ENCODE measurements at regions not wholly inside any gene's neighbourhood (a gene's known extent, or its start where the extent isn't known, plus 50 kb on each side); places are given as distances from the start of the nearest gene placed in this dataset.

DNA sequence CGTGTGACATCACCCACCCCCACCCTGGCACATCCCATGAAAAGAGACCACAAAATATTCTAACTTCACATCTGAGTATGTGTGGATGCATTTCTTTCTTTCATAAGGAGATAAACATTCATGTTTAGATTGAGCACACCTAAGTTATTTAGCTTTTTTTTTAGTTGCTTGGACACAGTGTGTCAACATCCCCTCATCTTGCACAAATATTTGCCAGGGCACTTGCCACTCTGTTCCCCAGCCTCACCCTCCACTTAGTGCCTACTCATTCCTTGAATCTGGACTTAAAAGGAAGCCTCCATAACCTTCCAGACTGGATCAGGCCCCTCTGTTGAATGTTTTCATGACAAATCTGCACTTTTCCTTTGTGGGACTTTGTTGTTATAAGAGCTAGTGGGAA lies 338.9 kb upstream of the IGFBP3 start:
- no peaks in the 10 kb centered on the region for H3K4me1 ChIP-seq
- no peaks in the 10 kb centered on the region for H3K9me3 ChIP-seq
- H3K4me3 ChIP-seq, result no peak overlapping the region
- no peak for TF ChIP-seq POLR2A (IDR thresholded peaks at IDR 0.05)
- H3K27ac ChIP-seq, result no peak overlapping the region
- H3K27me3 ChIP-seq, result no peaks in the 10 kb centered on the region
- 39 to 90% methylated on average over 1 of the region's 1 CpG for WGBS, 2 donors
- intact Hi-C loops (cut with DNase I; ENCODE audit: low total_unique reads), result no loop called here
- DNase-seq, result no peak
- no peaks in the 10 kb centered on the region for H3K36me3 ChIP-seq (ENCODE audit: low read depth, missing control alignments)

DNA sequence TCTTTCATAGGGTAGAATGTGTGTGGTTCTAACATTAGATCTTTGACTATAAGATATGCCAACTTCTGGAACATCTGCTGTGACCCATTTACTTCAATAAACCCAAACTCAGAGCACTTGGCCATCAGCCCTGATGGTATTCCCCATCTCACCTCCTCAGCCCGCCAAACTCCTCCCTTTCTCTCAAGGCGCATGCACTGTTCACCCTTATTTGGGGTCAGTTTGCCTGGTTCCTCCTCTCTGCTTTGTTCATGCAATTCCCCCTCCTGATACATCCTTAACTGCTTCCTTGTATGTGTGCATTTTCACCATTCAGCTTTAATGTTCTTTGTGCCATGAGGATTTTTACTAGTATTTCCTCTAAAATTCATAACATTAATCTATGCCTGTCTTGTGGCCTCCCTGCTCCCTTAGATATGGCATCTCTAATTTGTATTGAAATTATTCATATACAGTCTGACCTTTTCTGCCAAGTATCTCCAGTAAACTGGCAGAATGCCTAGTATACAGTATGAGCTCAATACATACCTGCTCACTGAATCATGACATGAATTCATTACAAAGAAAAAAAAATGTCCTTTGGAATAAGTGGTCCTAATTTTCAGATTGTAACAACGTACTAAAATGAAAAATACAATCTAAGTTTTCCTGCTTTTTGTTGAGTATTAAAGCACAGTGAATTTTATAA lies 336.8 kb upstream of the IGFBP3 start:
- Histone ChIP-seq H3K4me3 (no peak overlapping the region), H3K9me3 (no peaks in the 10 kb centered on the region), H3K27ac (no peak overlapping the region), H3K36me3 (ENCODE audit: low read depth, missing control alignments) (no peaks in the 10 kb centered on the region), H3K4me1 (no peaks in the 10 kb centered on the region), H3K27me3 (no peaks in the 10 kb centered on the region)
- no peak for DNase-seq
- 84 to 88% methylated on average over 3 of the region's 3 CpGs for WGBS, 2 donors
- TF ChIP-seq, protein P1, sequence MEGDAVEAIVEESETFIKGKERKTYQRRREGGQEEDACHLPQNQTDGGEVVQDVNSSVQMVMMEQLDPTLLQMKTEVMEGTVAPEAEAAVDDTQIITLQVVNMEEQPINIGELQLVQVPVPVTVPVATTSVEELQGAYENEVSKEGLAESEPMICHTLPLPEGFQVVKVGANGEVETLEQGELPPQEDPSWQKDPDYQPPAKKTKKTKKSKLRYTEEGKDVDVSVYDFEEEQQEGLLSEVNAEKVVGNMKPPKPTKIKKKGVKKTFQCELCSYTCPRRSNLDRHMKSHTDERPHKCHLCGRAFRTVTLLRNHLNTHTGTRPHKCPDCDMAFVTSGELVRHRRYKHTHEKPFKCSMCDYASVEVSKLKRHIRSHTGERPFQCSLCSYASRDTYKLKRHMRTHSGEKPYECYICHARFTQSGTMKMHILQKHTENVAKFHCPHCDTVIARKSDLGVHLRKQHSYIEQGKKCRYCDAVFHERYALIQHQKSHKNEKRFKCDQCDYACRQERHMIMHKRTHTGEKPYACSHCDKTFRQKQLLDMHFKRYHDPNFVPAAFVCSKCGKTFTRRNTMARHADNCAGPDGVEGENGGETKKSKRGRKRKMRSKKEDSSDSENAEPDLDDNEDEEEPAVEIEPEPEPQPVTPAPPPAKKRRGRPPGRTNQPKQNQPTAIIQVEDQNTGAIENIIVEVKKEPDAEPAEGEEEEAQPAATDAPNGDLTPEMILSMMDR (IDR thresholded peaks at IDR 0.05), result no peak
- intact Hi-C loops (cut with DNase I; ENCODE audit: low total_unique reads), result no loop called here

DNA sequence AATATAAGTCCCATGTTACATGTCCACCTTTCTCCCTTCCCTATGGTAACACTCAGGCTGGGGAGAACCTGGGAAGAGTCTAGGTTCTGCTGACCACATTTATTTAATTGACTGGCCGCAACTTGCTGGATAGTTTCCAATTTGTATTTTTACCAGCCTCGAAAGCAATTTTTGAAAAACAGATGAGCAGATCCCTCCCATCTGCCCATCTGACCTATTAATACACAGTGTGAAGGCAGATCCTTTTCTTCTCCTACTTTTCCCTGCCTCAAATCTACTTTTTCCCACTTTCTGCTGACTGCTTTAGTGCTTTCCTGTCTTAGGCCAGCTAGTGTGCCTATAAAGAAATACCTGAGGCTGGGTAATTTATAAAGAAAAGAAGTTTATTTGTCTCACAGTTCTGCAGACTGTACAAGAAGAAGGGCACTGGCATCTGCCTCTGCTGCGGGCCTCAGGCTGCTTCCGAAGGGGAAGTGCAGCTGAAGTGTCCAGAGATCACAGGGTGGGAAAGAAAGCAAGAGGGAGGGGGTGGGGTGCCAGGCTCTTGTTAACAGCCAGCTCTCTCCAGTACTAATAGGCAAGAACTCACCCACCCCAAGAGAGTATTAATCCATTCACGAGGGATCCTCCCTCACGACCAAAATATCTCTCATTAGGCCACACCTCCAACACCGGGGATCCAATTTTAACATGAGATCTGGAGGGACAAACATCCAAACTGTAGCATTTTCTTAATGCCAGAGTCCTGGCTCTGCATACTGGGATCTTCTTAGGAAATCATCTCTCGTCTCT lies 336.0 kb upstream of the IGFBP3 start:
- intact Hi-C loops (cut with DNase I; ENCODE audit: low total_unique reads), result no loop called here
- TF ChIP-seq, protein P1 (IDR thresholded peaks at IDR 0.05), result no peak
- TF ChIP-seq POLR2A (IDR thresholded peaks at IDR 0.05), result no peak
- no peak for DNase-seq

DNA sequence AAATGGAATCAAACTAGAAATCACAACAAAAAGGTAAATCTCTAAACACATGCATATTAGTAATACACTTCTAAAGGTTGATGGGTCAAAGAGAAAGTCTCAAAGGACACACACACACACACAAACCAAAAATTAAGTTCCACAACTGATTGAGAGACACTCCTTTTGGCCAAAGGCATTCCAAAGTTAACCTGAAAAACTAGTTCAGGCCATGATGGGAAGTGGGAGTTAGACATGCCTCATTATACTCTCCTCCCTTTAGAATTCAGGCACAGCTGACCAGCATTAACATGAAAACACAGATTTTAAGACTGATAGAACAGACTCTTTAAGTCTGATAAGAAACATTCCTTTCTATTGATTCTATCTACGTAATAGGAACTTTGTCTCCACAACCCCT lies 332.4 kb upstream of the IGFBP3 start:
- Histone ChIP-seq H3K27ac (no peak overlapping the region), H3K9me3 (no peaks in the 10 kb centered on the region), H3K4me1 (no peaks in the 10 kb centered on the region), H3K36me3 (ENCODE audit: low read depth, missing control alignments) (no peaks in the 10 kb centered on the region), H3K27me3 (no peaks in the 10 kb centered on the region), H3K4me3 (no peak overlapping the region)
- no peak for TF ChIP-seq POLR2A (IDR thresholded peaks at IDR 0.05)
- TF ChIP-seq, protein P1 (IDR thresholded peaks at IDR 0.05), result no peak
- intact Hi-C loops (cut with DNase I; ENCODE audit: low total_unique reads), result no loop called here
- WGBS, 2 donors, result 92 to 97% methylated on average over 1 of the region's 1 CpG
- no peak for DNase-seq

More for the DNA sequence above, 336.0 kb upstream of the IGFBP3 start:
- H3K36me3 ChIP-seq (ENCODE audit: low read depth, missing control alignments), result no peaks in the 10 kb centered on the region
- H3K4me1 ChIP-seq, result no peaks in the 10 kb centered on the region
- 66 to 76% methylated on average over 8 of the region's 8 CpGs for WGBS, 2 donors
- no peak overlapping the region for H3K4me3 ChIP-seq
- no peaks in the 10 kb centered on the region for H3K27me3 ChIP-seq
- H3K9me3 ChIP-seq, result no peaks in the 10 kb centered on the region
- H3K27ac ChIP-seq, result no peak overlapping the region

DNA sequence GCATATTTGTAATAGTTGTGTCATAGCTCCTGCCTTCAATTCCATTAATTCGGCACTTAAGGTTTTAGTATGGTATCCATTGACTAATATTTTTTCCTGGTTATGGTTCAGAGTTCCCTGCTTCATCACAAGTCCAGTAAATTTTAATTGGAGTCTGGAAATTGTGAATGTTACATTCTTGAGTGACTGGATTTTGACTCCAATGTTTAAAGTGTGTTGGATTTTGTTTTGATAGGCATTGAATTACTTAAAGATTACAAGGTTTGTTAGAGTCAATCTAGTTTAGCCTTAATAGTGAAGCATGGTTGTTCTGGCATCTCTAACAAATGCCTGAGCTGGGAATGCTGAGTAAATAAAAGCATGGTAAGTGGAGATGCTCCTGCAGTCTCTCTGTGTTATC lies 326.6 kb upstream of the IGFBP3 start:
- intact Hi-C loops (cut with DNase I; ENCODE audit: low total_unique reads), result no loop called here
- no peak for TF ChIP-seq POLR2A (IDR thresholded peaks at IDR 0.05)
- no peak overlapping the region for H3K27ac ChIP-seq
- no peaks in the 10 kb centered on the region for H3K36me3 ChIP-seq (ENCODE audit: low read depth, missing control alignments)
- DNase-seq, result no peak
- no peak overlapping the region for H3K4me3 ChIP-seq
- no peaks in the 10 kb centered on the region for H3K4me1 ChIP-seq
- WGBS, 2 donors, result 78 to 100% methylated on average over 1 of the region's 1 CpG
- H3K27me3 ChIP-seq, result no peaks in the 10 kb centered on the region
- H3K9me3 ChIP-seq, result no peaks in the 10 kb centered on the region
